IMR-90 (cell line): ENCODE measurements at regions not wholly inside any gene's neighbourhood (a gene's known extent, or its start where the extent isn't known, plus 50 kb on each side); places are given as distances from the start of the nearest gene placed in this dataset.

Experiments
- ATAC-seq: fragments of 200-7000 bp; cut with Tn5 transposase; 2 replicates; pipeline ENCODE4 v1.9.1; 2020; ENCODE audit warnings: low read depth, mild to moderate bottlenecking, moderate library complexity
- BruUV-seq: library from RNA; stranded (reverse); fragments of 400-500 nt; replicated peaks from 2 replicates; lab custom pipeline; 2021; lab: Mats Ljungman, UMichigan
- CTCF ChIA-PET: fragments of 300-600 bp; formaldehyde crosslinking; extraction: SDS; loops from one replicate; lab custom pipeline; 2021; ENCODE audit warnings: antibody characterized with exemption; lab: Yijun Ruan, JAX
- POLR2A ChIA-PET: fragments of 300-600 bp; sonication (Branson Sonifier 250); formaldehyde crosslinking; loops from one replicate; lab custom pipeline; 2022; ENCODE audit warnings: antibody characterized with exemption; ENCODE audit not compliant: unreplicated experiment; lab: Charles Lee
- DNase-seq: peaks from one replicate; pipeline ENCODE4 v3.0.0; 2013
- H2AFZ ChIP-seq: replicated peaks from 2 replicates; pipeline ENCODE3; 2013; ENCODE audit warnings: low read length, mild to moderate bottlenecking; ENCODE audit not compliant: poor library complexity
- H2AK5ac ChIP-seq: 2 replicates; pipeline ENCODE4 v1.6.1; 2013; ENCODE audit warnings: low read depth, low read length, inconsistent platforms
- H2AK9ac ChIP-seq: replicated peaks from 2 replicates; pipeline ENCODE3; 2013; ENCODE audit warnings: mild to moderate bottlenecking, low read depth, low read length, moderate library complexity; ENCODE audit not compliant: poor library complexity
- H2BK120ac ChIP-seq: 2 replicates; pipeline ENCODE4 v1.6.1; 2013; ENCODE audit warnings: low read depth, low read length, inconsistent platforms
- H2BK15ac ChIP-seq: 3 replicates; pipeline ENCODE4 v1.6.1; 2013; ENCODE audit warnings: low read depth, low read length, inconsistent platforms
- H2BK20ac ChIP-seq: 2 replicates; pipeline ENCODE4 v1.6.1; 2013; ENCODE audit warnings: low read depth, mild to moderate bottlenecking, inconsistent platforms, low read length, moderate library complexity
- H2BK5ac ChIP-seq: 2 replicates; pipeline ENCODE4 v1.6.1; 2013; ENCODE audit warnings: mild to moderate bottlenecking, low read depth, low read length, inconsistent platforms; ENCODE audit not compliant: poor library complexity, severe bottlenecking
- H3K14ac ChIP-seq: replicated peaks from 2 replicates; pipeline ENCODE4 v1.6.1; 2013; ENCODE audit warnings: low read depth, low read length, inconsistent platforms
- H3K18ac ChIP-seq: 2 replicates; pipeline ENCODE4 v1.6.1; 2013; ENCODE audit warnings: low read depth, low read length, control low read depth
- H3K23ac ChIP-seq: 2 replicates; pipeline ENCODE4 v1.6.1; 2013; ENCODE audit warnings: low read depth, low read length, inconsistent platforms
- H3K27ac ChIP-seq: 2 replicates; pipeline ENCODE4 v1.5.1; 2013; ENCODE audit warnings: mild to moderate bottlenecking, control low read depth, low read length; ENCODE audit not compliant: insufficient read depth
- H3K27me3 ChIP-seq: 2 replicates; pipeline ENCODE4 v1.6.1; 2013; ENCODE audit warnings: low read length; ENCODE audit not compliant: control insufficient read depth, insufficient read depth
- H3K36me3 ChIP-seq: 2 replicates; pipeline ENCODE4 v1.6.1; 2013; ENCODE audit warnings: low read length, mixed read lengths; ENCODE audit not compliant: control insufficient read depth, insufficient read depth
- H3K4ac ChIP-seq: 2 replicates; pipeline ENCODE4 v1.6.1; 2013; ENCODE audit warnings: low read depth, low read length, inconsistent platforms
- H3K4me1 ChIP-seq: 2 replicates; pipeline ENCODE4 v1.6.1; 2013; ENCODE audit warnings: low read length, mixed read lengths; ENCODE audit not compliant: control insufficient read depth, insufficient read depth
- H3K4me2 ChIP-seq: 2 replicates; pipeline ENCODE4 v1.6.1; 2013; ENCODE audit warnings: low read depth, mild to moderate bottlenecking, control low read depth, low read length, moderate library complexity
- H3K4me3 ChIP-seq: 2 replicates; pipeline ENCODE4 v1.5.1; 2013; ENCODE audit warnings: low read depth, mild to moderate bottlenecking, control low read depth, low read length, moderate library complexity; ENCODE audit not compliant: insufficient read depth
- H3K56ac ChIP-seq: 2 replicates; pipeline ENCODE4 v1.6.1; 2013; ENCODE audit warnings: low read length, inconsistent platforms; ENCODE audit not compliant: insufficient read depth; ENCODE audit errors: extremely low read depth
- H3K79me1 ChIP-seq, 2 experiments: 2 replicates each; pipeline ENCODE4 v1.6.1; 2013; ENCODE audit warnings: low read length in 2 of 2, inconsistent platforms in 1 of 2, low read depth in 1 of 2
- H3K9ac ChIP-seq: 2 replicates; pipeline ENCODE4 v1.6.1; 2013; ENCODE audit warnings: low read depth, low read length, control low read depth
- H3K9me1 ChIP-seq: 2 replicates; pipeline ENCODE4 v1.6.1; 2013; ENCODE audit warnings: low read length, inconsistent platforms; ENCODE audit not compliant: insufficient read depth
- H3K9me3 ChIP-seq: 2 replicates; pipeline ENCODE4 v1.6.1; 2013; ENCODE audit warnings: low read length; ENCODE audit not compliant: control insufficient read depth, insufficient read depth
- H4K20me1 ChIP-seq: 2 replicates; pipeline ENCODE4 v1.6.1; 2013; ENCODE audit warnings: low read length, inconsistent platforms; ENCODE audit not compliant: insufficient read depth
- H4K5ac ChIP-seq: 2 replicates; pipeline ENCODE4 v1.6.1; 2013; ENCODE audit warnings: mild to moderate bottlenecking, low read depth, low read length, control low read depth
- H4K8ac ChIP-seq, 2 experiments: 2 replicates each; pipeline ENCODE4 v1.6.1; 2013; ENCODE audit warnings: low read depth in 2 of 2, low read length in 2 of 2, control low read depth in 1 of 2, inconsistent platforms in 1 of 2
- H4K91ac ChIP-seq: 2 replicates; pipeline ENCODE4 v1.6.1; 2013; ENCODE audit warnings: low read depth, low read length, inconsistent platforms; ENCODE audit not compliant: insufficient read depth
- BHLHE40 ChIP-seq: fragments of 150-350 bp; IDR thresholded peaks from 2 replicates; pipeline ENCODE4 v1.6.1; 2016; ENCODE audit warnings: mild to moderate bottlenecking, low read depth, low read length
- CEBPB ChIP-seq: IDR thresholded peaks from 2 replicates; pipeline ENCODE4 v1.6.1; 2012; ENCODE audit warnings: low read depth, low read length, improper control_type of control experiment
- CHD1 ChIP-seq: IDR thresholded peaks from 2 replicates; pipeline ENCODE4 v1.6.1; 2012; ENCODE audit warnings: low read depth, low read length, improper control_type of control experiment
- FOS ChIP-seq: fragments of 150-350 bp; IDR thresholded peaks from 2 replicates; pipeline ENCODE4 v1.6.1; 2016; ENCODE audit warnings: low read depth, low read length
- MAFK ChIP-seq: IDR thresholded peaks from 2 replicates; pipeline ENCODE4 v1.6.1; 2012; ENCODE audit warnings: low read depth, low read length, improper control_type of control experiment
- MAZ ChIP-seq: IDR thresholded peaks from 2 replicates; pipeline ENCODE4 v1.6.1; 2012; ENCODE audit warnings: low read depth, mild to moderate bottlenecking, low read length, improper control_type of control experiment, moderate library complexity, borderline replicate concordance
- NFE2L2 ChIP-seq: fragments of 150-350 bp; IDR thresholded peaks from 2 replicates; pipeline ENCODE4 v1.6.1; 2016; ENCODE audit warnings: low read depth, mild to moderate bottlenecking, low read length
- RAD21 ChIP-seq: IDR thresholded peaks from 2 replicates; pipeline ENCODE4 v1.6.1; 2012; ENCODE audit warnings: low read length, improper control_type of control experiment
- RCOR1 ChIP-seq: IDR thresholded peaks from 2 replicates; pipeline ENCODE4 v1.6.1; 2012; ENCODE audit warnings: mild to moderate bottlenecking, low read length, improper control_type of control experiment; ENCODE audit not compliant: insufficient replicate concordance
- RFX5 ChIP-seq: IDR thresholded peaks from 2 replicates; pipeline ENCODE4 v1.8.0; 2012; ENCODE audit warnings: low read depth, mild to moderate bottlenecking, low read length, moderate library complexity
- SMC3 ChIP-seq: fragments of 150-350 bp; IDR thresholded peaks from 2 replicates; pipeline ENCODE4 v1.6.1; 2016; ENCODE audit warnings: low read depth, mild to moderate bottlenecking, antibody characterized with exemption, low read length, moderate library complexity
- WGBS, 2 experiments: methylation state at CpG; one replicate each; pipeline versions ENCODE4 v1.1.5 to v1.1.7; 2013; ENCODE audit warnings: missing lambda C conversion rate in 2 of 2; ENCODE audit not compliant: insufficient read length in 1 of 2; ENCODE audit errors: extremely low coverage in 2 of 2; 5-methylcytosine and 5-hydroxymethylcytosine counted together
- dilution Hi-C: fragments of 300-500 bp; cut with HindIII; formaldehyde crosslinking; loops from one replicate; pipeline ENCODE4 v1.14.3; 2018; ENCODE audit warnings: low sequenced_read_pairs; ENCODE audit not compliant: unreplicated experiment
- in situ Hi-C: fragments of 300-500 bp; cut with MboI; formaldehyde crosslinking; loops from 3 replicates; pipeline ENCODE4 v1.14.3; 2019; ENCODE audit warnings: low sequenced_read_pairs, inconsistent platforms, mixed read lengths
- intact Hi-C: fragments of 100-400 bp; cut with micrococcal nuclease; formaldehyde crosslinking; loops from 2 replicates; pipeline ENCODE4 v1.10.0; 2022
- TF ChIP-seq, protein P1 (sequence below): fragments of 150-350 bp; IDR thresholded peaks from 2 replicates; pipeline ENCODE4 v1.6.1; 2016; ENCODE audit warnings: low read depth, mild to moderate bottlenecking, low read length, moderate library complexity, borderline replicate concordance
- TF ChIP-seq, protein P2 (sequence below): conservative IDR thresholded peaks from 2 replicates; pipeline ENCODE4 v1.5.1; 2012; ENCODE audit warnings: mild to moderate bottlenecking, low read depth, low read length, improper control_type of control experiment

DNA sequence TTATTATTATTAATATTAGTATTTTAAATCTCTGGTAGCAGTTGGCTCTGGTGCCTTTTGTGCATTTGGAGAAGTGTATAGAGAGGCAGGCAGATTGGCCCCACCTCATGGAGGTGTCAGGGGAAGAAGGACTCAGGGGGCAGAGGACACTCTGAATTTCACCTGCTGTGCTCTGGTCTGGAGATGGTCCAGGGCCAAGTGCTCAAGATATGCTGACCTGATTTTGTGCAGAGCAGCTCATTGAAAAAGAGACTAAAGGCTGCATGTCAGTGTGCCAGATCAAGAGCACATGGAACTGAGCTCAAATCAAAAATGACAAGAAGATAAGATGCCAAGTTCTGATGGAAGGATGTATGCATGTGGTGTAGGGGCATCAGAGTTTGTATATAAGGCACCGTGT lies 323.6 kb upstream of the TNP1 start:
- Histone ChIP-seq H3K27me3 (no peaks in the 10 kb centered on the region), H3K4me1 (peaks cover 5% of the 10 kb centered on the region), H3K27ac (no peak overlapping the region), H3K18ac (0 out of 2 replicates have a peak overlapping the region, but pooled peaks have one; percentile 21), H2AFZ (no peak overlapping the region), H4K5ac (peak overlapping the region; percentile 60; the same call in 1 of the 2 replicates), H4K8ac (peak overlapping the region in 1 of 2 experiments; percentile 45; a peak in 1 of 4 replicates), H3K23ac (no peak overlapping the region), H3K4me2 (no peak overlapping the region), H3K9ac (no peak overlapping the region), H2BK15ac (no peak overlapping the region), H4K91ac (no peak overlapping the region; the same call in 1 of the 2 replicates), H3K9me3 (no peaks in the 10 kb centered on the region), H2BK20ac (no peak overlapping the region), H3K4ac (no peak overlapping the region), H2BK120ac (peak overlapping the region; percentile 18; the same call in 1 of the 2 replicates), H2BK5ac (no peak overlapping the region), H3K79me1 (no peaks in the 10 kb centered on the region), H4K20me1 (no peaks in the 10 kb centered on the region), H3K9me1 (peaks cover 8% of the 10 kb centered on the region), H3K4me3 (no peak overlapping the region), H3K56ac (no peak overlapping the region), H3K14ac (no peak overlapping the region), H2AK5ac (no peak overlapping the region; the same call in 1 of the 2 replicates), H2AK9ac (no peak overlapping the region), H3K36me3 (no peaks in the 10 kb centered on the region)
- ATAC-seq, result no peak
- DNase-seq, result no peak
- in situ Hi-C loops (no loop called here), dilution Hi-C loops (no loop called here), intact Hi-C loops (no loop called here)
- no TSS peak for BruUV-seq
- POLR2A ChIA-PET, result interaction anchor here (0.6 kb wide), 1 partner anchor 490 kb away, joined by 4 read pairs; no protein-coding TSS in a partner anchor
- no CpG with 5 or more reads among the region's 1 CpG for WGBS, 2 experiments
- TF ChIP-seq MAZ (no peak), NFE2L2 (no peak), RFX5 (no peak), CEBPB (no peak), CHD1 (no peak), MAFK (no peak), BHLHE40 (no peak), SMC3 (no peak), FOS (no peak), RCOR1 (no peak), RAD21 (no peak)
- TF ChIP-seq, protein P1, sequence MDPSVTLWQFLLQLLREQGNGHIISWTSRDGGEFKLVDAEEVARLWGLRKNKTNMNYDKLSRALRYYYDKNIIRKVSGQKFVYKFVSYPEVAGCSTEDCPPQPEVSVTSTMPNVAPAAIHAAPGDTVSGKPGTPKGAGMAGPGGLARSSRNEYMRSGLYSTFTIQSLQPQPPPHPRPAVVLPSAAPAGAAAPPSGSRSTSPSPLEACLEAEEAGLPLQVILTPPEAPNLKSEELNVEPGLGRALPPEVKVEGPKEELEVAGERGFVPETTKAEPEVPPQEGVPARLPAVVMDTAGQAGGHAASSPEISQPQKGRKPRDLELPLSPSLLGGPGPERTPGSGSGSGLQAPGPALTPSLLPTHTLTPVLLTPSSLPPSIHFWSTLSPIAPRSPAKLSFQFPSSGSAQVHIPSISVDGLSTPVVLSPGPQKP, result no peak
- TF ChIP-seq, protein P2, sequence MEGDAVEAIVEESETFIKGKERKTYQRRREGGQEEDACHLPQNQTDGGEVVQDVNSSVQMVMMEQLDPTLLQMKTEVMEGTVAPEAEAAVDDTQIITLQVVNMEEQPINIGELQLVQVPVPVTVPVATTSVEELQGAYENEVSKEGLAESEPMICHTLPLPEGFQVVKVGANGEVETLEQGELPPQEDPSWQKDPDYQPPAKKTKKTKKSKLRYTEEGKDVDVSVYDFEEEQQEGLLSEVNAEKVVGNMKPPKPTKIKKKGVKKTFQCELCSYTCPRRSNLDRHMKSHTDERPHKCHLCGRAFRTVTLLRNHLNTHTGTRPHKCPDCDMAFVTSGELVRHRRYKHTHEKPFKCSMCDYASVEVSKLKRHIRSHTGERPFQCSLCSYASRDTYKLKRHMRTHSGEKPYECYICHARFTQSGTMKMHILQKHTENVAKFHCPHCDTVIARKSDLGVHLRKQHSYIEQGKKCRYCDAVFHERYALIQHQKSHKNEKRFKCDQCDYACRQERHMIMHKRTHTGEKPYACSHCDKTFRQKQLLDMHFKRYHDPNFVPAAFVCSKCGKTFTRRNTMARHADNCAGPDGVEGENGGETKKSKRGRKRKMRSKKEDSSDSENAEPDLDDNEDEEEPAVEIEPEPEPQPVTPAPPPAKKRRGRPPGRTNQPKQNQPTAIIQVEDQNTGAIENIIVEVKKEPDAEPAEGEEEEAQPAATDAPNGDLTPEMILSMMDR, result no peak
- CTCF ChIA-PET, result no interaction called here
